ENCODE measurements at regions not wholly inside any gene's neighbourhood (a gene's known extent, or its start where the extent isn't known, plus 50 kb on each side); places are given as distances from the start of the nearest gene placed in this dataset.

DNA sequence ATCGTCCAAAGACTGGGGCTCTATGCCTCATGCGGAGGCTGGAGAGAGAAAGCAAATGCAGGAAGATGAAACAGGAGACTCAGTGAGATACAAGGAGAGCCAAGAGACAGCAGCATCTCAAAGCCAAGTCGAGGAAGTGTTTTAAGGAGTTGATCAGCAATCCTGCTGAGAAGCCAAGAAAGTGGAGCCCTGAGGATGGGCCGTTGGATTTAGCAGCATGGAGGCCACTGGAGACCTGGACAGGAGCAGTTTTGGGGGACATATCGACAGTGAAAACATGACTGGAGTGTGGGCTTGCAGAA, 107.4 kb upstream of the ZBTB40 start:
- Histone ChIP-seq H3K27me3 (ENCODE audit: low read depth) (peaks cover 39% of the 10 kb centered on the region), H3K9me3 (no peaks in the 10 kb centered on the region), H3K4me1 (peaks cover 6% of the 10 kb centered on the region), H3K4me3 (no peak overlapping the region), H3K36me3 (no peaks in the 10 kb centered on the region), H3K27ac (no peak overlapping the region)
- no peak for DNase-seq
- ATAC-seq: no peak
- intact Hi-C loops (cut with DNase I): no loop called here
- TF ChIP-seq, protein P1, sequence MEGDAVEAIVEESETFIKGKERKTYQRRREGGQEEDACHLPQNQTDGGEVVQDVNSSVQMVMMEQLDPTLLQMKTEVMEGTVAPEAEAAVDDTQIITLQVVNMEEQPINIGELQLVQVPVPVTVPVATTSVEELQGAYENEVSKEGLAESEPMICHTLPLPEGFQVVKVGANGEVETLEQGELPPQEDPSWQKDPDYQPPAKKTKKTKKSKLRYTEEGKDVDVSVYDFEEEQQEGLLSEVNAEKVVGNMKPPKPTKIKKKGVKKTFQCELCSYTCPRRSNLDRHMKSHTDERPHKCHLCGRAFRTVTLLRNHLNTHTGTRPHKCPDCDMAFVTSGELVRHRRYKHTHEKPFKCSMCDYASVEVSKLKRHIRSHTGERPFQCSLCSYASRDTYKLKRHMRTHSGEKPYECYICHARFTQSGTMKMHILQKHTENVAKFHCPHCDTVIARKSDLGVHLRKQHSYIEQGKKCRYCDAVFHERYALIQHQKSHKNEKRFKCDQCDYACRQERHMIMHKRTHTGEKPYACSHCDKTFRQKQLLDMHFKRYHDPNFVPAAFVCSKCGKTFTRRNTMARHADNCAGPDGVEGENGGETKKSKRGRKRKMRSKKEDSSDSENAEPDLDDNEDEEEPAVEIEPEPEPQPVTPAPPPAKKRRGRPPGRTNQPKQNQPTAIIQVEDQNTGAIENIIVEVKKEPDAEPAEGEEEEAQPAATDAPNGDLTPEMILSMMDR (IDR thresholded peaks at IDR 0.05): no peak

DNA sequence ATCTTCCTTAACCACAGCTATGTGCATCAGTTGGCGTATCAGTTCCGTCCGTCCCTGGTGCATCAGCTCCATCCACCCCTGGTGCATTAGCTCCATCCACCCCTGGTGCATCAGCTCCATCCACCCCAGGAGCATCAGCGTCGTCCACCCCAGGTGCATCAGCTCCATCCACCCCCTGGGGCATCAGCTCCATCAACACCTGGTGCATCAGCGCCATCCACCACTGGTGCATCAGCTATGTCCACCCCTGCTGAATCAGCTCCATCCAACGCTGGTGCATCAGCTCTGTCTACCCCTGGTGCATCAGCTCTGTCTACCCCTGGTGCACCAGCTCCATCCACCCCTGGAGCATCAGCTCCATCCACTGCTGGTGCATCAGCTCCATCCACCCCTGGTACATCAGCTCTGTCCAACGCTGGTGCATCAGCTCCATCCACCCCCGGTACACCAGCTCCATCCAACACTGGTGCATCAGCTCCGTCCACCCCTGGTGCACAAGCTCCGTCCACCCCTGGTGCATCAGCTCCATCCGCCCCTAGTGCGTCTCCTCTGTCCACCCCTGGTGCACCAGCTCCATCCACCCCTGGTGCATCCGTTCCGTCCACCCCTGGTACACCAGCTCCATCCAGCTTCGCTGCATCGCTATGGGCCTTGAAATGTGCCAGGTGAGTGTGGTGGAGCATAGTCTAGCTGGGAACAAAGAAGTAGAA, 106.6 kb upstream of the ZBTB40 start:
- no peaks in the 10 kb centered on the region for H3K9me3 ChIP-seq
- peaks cover 6% of the 10 kb centered on the region for H3K4me1 ChIP-seq
- H3K27me3 ChIP-seq (ENCODE audit: low read depth): peaks cover 46% of the 10 kb centered on the region
- H3K4me3 ChIP-seq: no peak overlapping the region
- no peaks in the 10 kb centered on the region for H3K36me3 ChIP-seq
- TF ChIP-seq, protein P1 (IDR thresholded peaks at IDR 0.05): no peak
- DNase-seq (no peak), ATAC-seq (no peak)
- intact Hi-C loops (cut with DNase I): no loop called here
- no peak overlapping the region for H3K27ac ChIP-seq

DNA sequence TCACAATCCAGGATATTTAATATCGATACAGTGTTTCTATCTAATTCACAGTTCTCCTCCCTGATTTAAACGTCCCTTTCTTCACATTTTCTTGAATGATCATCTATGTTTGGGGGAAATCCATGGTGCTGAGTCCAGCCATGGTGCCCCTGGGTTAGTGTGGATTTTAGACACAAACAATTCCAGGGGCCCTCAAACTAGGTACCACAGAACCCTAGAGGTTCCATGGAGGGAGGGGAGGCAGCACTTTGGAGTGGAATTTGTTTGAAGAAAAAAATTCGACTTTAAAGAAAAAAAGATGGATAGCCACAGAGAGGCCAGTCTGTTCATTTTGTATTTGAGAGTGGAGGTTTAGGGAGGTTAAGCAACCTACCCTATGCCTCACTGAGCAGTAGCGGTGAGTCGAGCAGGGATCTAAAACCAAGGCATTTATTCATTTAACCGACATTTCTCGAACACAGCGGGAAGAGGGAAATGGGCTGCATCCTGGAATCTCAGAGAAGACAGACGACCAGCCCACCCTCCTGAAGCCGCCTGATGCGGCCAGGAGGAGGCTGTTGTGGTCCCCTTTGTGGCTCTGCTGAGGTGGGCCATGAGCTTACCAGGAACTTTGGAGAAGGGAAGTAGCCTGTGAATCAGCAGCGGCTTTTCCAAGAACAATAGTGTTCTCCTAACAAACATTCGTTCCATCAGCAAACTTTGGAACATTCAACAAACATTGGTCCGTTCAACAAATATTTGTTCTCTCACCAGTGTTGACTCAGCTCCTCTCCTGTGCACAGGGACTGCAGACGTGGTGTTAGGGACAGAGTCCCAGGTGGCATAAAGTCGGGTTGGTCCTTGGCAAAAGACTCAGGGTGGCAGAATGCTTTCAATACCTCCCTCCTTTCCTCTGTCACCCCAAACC, 103.5 kb upstream of the ZBTB40 start:
- H3K27me3 ChIP-seq (ENCODE audit: low read depth): peaks cover 56% of the 10 kb centered on the region
- H3K36me3 ChIP-seq: no peaks in the 10 kb centered on the region
- H3K9me3 ChIP-seq: no peaks in the 10 kb centered on the region
- DNase-seq (no peak), ATAC-seq (peak; percentile 44 to 74)
- no peaks in the 10 kb centered on the region for H3K4me1 ChIP-seq
- TF ChIP-seq, protein P1 (IDR thresholded peaks at IDR 0.05): no peak
- no peak overlapping the region for H3K27ac ChIP-seq
- intact Hi-C loops (cut with DNase I): no loop called here
- no peak overlapping the region for H3K4me3 ChIP-seq

DNA sequence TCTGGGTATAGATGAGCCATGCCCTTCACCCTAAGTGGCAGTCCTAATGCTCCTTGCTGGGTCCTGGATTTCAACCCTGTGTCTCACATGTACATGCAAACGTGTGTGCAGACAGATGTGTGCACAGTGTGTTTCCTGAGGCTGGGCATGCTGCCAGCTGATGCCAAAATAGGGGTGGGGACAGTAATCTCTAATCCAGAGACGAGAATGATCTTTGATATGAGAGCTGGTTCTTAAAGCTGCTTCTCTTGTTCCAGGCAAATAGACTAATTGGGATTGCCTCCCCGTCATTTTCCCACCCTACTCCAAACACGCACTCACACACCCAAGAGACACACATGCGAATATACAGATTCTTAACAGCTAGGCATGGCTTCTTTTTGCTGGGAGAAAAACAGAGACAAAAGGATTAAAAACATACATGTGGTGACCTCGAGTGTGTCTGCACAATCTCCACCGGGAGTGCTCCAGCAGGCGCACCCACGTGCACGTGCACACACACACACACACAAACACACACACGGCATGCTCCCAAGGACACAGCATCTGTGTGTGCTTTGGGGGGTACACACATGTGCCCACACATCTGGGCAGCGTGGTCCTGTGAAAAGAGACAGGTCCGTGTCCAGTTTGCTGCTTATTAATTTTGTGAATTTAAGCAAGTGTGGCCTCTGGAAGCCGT, 102.1 kb upstream of the ZBTB40 start:
- no peaks in the 10 kb centered on the region for H3K36me3 ChIP-seq
- no peak overlapping the region for H3K27ac ChIP-seq
- TF ChIP-seq, protein P1 (IDR thresholded peaks at IDR 0.05): no peak
- no peak for DNase-seq
- no peak for ATAC-seq
- H3K4me1 ChIP-seq: no peaks in the 10 kb centered on the region
- intact Hi-C loops (cut with DNase I): no loop called here
- H3K4me3 ChIP-seq: no peak overlapping the region
- peaks cover 57% of the 10 kb centered on the region for H3K27me3 ChIP-seq (ENCODE audit: low read depth)
- no peaks in the 10 kb centered on the region for H3K9me3 ChIP-seq

DNA sequence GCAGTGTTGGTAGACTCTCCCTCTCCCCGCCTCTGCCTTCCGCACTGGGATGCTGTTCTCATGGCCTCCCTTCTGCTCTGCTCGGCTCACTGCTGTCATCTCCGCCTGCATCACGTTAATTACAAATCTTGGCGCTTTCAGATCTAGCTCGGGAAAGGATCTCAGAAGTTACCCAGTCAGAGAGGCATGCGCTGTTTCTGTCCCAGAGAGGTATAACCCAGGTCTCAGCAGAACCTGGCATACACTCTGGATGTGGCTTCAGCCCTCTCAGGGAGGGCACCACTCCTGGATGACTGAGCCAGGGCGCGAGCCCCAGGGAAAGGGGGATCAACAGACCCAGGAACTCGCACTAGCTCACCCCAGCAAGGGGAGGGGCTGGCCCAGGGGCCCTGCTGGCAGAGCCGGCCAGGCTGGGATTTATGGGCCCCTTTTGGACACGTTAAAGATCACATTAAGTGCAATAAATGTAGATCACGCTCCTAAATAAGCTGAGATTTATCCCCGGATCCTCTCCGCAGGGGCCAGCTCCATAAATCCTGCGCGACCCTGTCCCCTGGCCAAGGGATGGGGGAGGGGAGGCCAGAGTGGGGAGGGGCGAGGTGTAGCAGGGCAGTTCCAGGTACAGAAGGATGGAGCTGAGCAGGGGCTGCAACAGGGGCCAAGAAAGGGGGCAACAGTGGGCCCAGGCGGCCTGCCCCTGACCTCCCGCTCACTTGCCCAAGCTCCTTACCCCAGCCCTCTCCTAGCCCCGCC, 101.3 kb upstream of the ZBTB40 start:
- TF ChIP-seq, protein P1 (IDR thresholded peaks at IDR 0.05): no peak
- ATAC-seq (peak in 1 of 2 donors; percentile 43), DNase-seq (no peak)
- H3K9me3 ChIP-seq: no peaks in the 10 kb centered on the region
- no peak overlapping the region for H3K4me3 ChIP-seq
- H3K4me1 ChIP-seq: no peaks in the 10 kb centered on the region
- no peaks in the 10 kb centered on the region for H3K36me3 ChIP-seq
- peaks cover 60% of the 10 kb centered on the region for H3K27me3 ChIP-seq (ENCODE audit: low read depth)
- intact Hi-C loops (cut with DNase I): no loop called here
- H3K27ac ChIP-seq: no peak overlapping the region
